ENCODE measurements at regions not wholly inside any gene's neighbourhood (a gene's known extent, or its start where the extent isn't known, plus 50 kb on each side); places are given as distances from the start of the nearest gene placed in this dataset.

DNA sequence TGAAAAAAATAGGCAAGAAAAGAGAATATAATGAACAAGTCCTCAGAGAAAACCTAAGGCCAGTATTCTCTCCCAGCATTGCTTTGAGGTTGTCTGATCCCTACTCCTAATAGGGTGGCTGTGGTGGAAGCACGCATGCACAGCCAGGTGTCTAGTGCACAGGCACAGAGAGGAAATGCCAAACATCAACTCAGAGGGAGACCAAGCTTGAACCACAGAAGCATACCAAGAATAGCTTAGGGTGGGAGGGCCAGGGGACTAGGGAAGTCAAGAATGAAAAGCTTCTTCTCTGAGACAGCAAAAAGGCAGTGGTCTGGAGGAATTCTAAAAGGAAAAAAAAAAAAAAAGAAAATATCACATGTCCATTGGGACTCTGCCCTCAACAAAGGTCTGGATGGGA lies 244.1 kb upstream of the API5 start:
- H3K4me1 Mint-ChIP-seq (ENCODE audit: low read depth) = no peaks in the 10 kb centered on the region
- H3K27ac Mint-ChIP-seq = no peak overlapping the region
- intact Hi-C loops (cut with micrococcal nuclease) = no loop called here
- H3K9me3 Mint-ChIP-seq = no peaks in the 10 kb centered on the region
- no peaks in the 10 kb centered on the region for H3K36me3 Mint-ChIP-seq
- ChIA-PET CTCF (no interaction called here), POLR2A (no interaction called here)
- H3K27me3 Mint-ChIP-seq = peaks cover 3% of the 10 kb centered on the region
- no peak for DNase-seq
- no peak overlapping the region for H3K4me3 Mint-ChIP-seq

DNA sequence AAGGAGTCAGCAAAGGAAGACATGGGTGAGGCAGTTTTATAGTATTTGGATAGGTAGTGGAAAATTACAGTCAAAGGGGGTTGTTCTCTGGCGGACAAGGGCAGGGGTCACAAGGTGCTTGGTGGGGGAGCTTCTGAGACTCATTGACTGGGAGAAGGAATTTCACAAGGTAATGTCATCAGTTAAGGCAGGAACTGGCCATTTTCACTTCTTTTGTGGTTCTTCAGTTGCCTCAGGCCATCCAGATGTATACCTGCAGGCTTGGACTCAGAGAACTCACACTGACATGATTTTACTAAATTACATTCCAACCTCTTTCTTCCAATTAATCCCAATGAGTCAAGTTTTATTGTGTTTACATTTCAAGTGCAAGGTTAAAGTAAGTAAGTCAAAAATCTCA lies 240.5 kb upstream of the API5 start:
- no peak for DNase-seq
- ChIA-PET POLR2A (no interaction called here), CTCF (no interaction called here)
- Mint-ChIP-seq H3K36me3 (no peaks in the 10 kb centered on the region), H3K4me3 (no peak overlapping the region), H3K4me1 (ENCODE audit: low read depth) (no peaks in the 10 kb centered on the region), H3K9me3 (no peaks in the 10 kb centered on the region), H3K27ac (no peak overlapping the region), H3K27me3 (peaks cover 3% of the 10 kb centered on the region)
- intact Hi-C loops (cut with micrococcal nuclease) = no loop called here

DNA sequence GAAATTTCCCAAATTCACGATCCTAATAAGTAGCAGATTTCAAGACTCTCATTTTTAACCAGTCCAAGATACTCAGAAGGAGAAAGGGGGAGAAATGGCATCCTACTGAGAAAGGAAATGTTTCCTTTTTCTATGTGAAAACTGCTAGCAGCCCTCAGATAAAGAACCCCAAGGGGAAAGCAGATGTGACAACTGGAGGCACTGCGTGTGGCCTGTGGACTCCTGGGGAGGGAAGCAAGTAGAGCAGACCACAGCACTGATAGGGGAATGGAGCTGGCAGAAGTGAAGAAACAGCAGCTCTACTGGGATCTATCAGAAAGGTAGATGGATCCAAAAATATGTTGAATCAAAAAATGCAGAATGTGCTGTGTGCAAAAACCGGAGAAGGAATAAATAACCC lies 239.7 kb upstream of the API5 start:
- no peaks in the 10 kb centered on the region for H3K4me1 Mint-ChIP-seq (ENCODE audit: low read depth)
- ChIA-PET POLR2A (no interaction called here), CTCF (no interaction called here)
- H3K36me3 Mint-ChIP-seq = no peaks in the 10 kb centered on the region
- no peaks in the 10 kb centered on the region for H3K9me3 Mint-ChIP-seq
- intact Hi-C loops (cut with micrococcal nuclease) = no loop called here
- DNase-seq = no peak
- no peak overlapping the region for H3K4me3 Mint-ChIP-seq
- no peak overlapping the region for H3K27ac Mint-ChIP-seq
- H3K27me3 Mint-ChIP-seq = peaks cover 3% of the 10 kb centered on the region

DNA sequence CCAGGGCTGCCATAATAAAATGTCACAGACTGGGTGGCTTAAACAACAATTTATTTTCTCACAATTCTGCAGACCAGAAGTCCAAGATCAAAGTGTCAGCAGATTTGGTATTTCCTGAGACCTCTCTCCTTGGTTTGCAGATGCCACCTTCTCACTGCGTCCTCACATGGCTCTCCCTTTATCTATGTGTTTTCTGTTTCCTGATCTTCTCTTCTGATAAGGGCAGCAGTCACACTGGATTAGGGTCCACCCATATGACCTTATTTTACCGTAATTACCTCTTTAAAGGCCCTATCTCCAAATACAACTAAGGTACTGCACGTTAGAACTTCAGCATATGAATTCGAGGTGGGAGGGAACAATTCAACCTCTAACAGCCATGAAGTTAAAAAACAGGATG lies 238.9 kb upstream of the API5 start:
- no peaks in the 10 kb centered on the region for H3K4me1 Mint-ChIP-seq (ENCODE audit: low read depth)
- POLR2A ChIA-PET = no interaction called here
- no peak overlapping the region for H3K4me3 Mint-ChIP-seq
- no peaks in the 10 kb centered on the region for H3K9me3 Mint-ChIP-seq
- intact Hi-C loops (cut with micrococcal nuclease) = no loop called here
- H3K27me3 Mint-ChIP-seq = peaks cover 3% of the 10 kb centered on the region
- CTCF ChIA-PET = no interaction called here
- H3K27ac Mint-ChIP-seq = no peak overlapping the region
- DNase-seq = no peak
- no peaks in the 10 kb centered on the region for H3K36me3 Mint-ChIP-seq

DNA sequence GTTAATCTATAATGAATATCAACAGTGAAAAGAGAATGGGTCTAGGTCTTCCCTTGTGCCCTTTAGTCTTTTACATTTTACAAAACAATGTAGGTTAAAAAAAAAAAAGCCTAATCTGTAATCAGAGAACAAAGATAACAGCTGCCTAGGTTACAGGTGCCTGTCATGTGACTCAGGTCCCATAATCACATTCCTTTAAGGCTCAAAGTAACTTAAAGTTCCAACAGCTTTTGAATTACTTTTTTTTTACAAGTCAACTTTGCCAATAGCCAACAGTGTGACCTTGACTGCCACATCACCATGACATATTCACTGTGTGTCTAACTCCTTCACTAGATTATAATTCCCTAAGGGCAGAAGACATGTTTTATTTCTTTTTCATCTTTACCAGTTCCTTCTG lies 237.0 kb upstream of the API5 start:
- peaks cover 3% of the 10 kb centered on the region for H3K27me3 Mint-ChIP-seq
- DNase-seq = no peak
- ChIA-PET POLR2A (no interaction called here), CTCF (no interaction called here)
- no peaks in the 10 kb centered on the region for H3K9me3 Mint-ChIP-seq
- no peaks in the 10 kb centered on the region for H3K36me3 Mint-ChIP-seq
- no peak overlapping the region for H3K4me3 Mint-ChIP-seq
- H3K4me1 Mint-ChIP-seq (ENCODE audit: low read depth) = no peaks in the 10 kb centered on the region
- H3K27ac Mint-ChIP-seq = no peak overlapping the region
- intact Hi-C loops (cut with micrococcal nuclease) = no loop called here

DNA sequence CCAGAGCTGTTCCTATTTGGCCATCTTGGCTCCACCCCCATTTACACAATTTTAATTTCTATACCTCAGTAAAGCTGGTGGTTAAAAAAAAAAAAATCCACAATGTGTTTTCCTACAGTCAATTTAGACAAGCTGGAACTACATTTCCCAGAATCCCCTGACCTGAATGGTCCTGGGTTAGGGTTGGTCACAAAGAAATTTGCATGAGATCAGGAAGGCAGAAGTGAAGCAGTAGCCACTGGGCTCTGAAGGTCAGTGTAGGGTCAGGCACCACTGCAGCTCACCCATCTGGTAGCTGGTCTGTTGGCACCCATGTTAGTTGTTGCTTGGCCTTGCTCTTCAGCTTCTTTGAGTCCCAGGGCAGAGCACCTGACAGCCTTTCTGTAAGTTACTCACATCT lies 210.7 kb upstream of the API5 start:
- ChIA-PET CTCF (no interaction called here), POLR2A (no interaction called here)
- no peak for DNase-seq
- Mint-ChIP-seq H3K4me1 (ENCODE audit: low read depth) (no peaks in the 10 kb centered on the region), H3K36me3 (no peaks in the 10 kb centered on the region), H3K9me3 (peaks cover 2% of the 10 kb centered on the region), H3K27me3 (no peaks in the 10 kb centered on the region), H3K4me3 (no peak overlapping the region), H3K27ac (no peak overlapping the region)
- intact Hi-C loops (cut with micrococcal nuclease) = no loop called here

DNA sequence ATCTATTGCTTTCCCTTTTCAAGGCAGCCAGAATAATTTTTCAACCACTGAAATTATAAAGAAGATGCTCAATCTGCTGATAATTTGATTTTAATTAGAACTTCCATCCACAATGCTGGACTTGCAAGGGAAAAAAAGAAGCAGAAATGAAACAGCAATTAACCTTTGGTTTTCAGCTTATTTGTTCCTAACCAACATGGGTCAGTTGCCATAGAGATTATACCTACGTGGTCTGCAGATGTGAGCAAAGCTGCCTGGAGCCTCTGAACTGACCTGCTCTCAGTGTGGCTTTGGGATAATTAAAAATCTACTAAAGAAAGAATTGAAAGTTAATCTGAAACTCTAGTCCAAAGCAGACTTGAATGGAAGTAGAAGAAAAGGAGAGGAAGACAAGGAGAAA lies 195.7 kb upstream of the API5 start:
- Mint-ChIP-seq H3K27ac (no peak overlapping the region), H3K36me3 (no peaks in the 10 kb centered on the region), H3K4me1 (ENCODE audit: low read depth) (no peaks in the 10 kb centered on the region), H3K4me3 (no peak overlapping the region), H3K27me3 (no peaks in the 10 kb centered on the region), H3K9me3 (peaks cover 3% of the 10 kb centered on the region)
- intact Hi-C loops (cut with micrococcal nuclease) = no loop called here
- DNase-seq = no peak
- ChIA-PET POLR2A (no interaction called here), CTCF (no interaction called here)

DNA sequence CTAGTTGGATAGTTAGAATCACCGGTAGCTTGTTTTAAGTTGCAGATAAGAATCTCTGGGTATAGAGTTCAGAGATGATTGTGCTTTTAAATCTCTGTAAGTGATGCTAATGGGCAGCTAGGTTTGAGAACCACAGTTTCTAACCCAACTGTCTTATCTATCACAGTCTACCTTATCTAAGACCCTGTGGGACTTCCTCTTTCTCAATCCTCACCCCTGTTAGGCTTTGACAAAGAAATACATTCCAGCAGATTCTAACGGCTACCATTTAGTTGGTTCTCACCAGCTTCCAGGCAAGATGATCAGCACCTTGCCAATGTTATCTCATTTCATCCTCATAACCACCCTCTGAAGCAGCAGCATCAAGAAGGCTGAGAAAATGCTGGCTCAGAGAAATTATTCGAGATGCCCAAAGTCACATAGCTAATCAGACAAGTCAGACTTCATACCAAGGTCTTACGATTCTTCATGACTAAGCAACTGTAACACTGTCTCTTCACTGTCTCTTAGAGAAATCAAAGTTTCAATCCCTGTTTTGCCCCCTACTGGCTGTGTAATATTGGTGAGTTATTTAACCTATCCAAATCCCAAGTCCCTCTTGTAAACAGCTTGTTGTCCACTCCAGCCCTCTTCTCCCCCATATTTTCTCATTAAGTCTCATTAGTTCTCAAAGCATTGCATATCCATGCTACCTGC lies 192.4 kb upstream of the API5 start:
- no peaks in the 10 kb centered on the region for H3K27me3 Mint-ChIP-seq
- no peak for DNase-seq
- peaks cover 3% of the 10 kb centered on the region for H3K9me3 Mint-ChIP-seq
- ChIA-PET POLR2A (no interaction called here), CTCF (no interaction called here)
- intact Hi-C loops (cut with micrococcal nuclease) = no loop called here
- H3K36me3 Mint-ChIP-seq = no peaks in the 10 kb centered on the region
- H3K27ac Mint-ChIP-seq = no peak overlapping the region
- H3K4me3 Mint-ChIP-seq = no peak overlapping the region
- no peaks in the 10 kb centered on the region for H3K4me1 Mint-ChIP-seq (ENCODE audit: low read depth)

DNA sequence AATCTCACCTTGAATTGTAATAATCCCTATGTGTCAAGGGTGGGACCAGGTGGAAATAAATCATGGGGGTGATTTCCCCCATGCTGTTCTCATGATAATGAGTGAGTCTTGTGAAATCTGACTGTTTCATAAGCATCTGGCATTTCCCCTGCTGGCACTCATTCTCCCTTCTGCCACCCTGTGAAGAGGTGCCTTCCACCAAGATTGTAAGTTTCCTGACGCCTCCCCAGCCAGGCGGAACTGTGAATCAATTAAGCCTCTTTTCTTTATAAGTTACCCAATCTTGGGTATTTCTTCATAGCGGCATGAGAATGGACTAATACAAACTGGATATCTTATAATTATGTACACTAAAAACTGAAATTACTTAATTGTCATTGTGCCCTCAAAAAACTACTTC lies 189.2 kb upstream of the API5 start:
- H3K4me3 Mint-ChIP-seq = no peak overlapping the region
- intact Hi-C loops (cut with micrococcal nuclease) = no loop called here
- POLR2A ChIA-PET = no interaction called here

DNA sequence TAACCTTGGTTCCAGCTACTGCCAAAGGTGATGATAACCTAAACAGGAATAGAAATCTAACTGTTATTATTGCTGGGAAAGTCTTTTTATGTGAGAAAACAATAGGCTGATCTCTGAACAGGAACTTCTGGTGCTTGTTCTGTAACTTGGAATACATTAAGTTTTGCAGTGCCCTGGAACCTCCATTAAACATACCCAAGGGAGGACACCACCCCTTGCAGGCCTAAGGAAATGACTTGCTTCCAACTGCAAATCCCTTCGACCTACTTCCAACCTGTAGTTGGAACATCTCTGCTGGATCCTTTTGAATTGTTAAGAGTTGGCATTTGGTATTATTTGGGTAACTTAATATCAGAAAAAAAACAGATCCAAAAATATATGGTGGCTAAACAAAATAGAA lies 188.4 kb upstream of the API5 start:
- no peaks in the 10 kb centered on the region for H3K36me3 Mint-ChIP-seq
- no peak overlapping the region for H3K27ac Mint-ChIP-seq
- H3K4me1 Mint-ChIP-seq (ENCODE audit: low read depth) = no peaks in the 10 kb centered on the region
- ChIA-PET CTCF (no interaction called here), POLR2A (no interaction called here)
- no peak for DNase-seq
- no peaks in the 10 kb centered on the region for H3K9me3 Mint-ChIP-seq
- intact Hi-C loops (cut with micrococcal nuclease) = no loop called here
- H3K27me3 Mint-ChIP-seq = no peaks in the 10 kb centered on the region
- no peak overlapping the region for H3K4me3 Mint-ChIP-seq

More for the DNA sequence above, 189.2 kb upstream of the API5 start:
- Mint-ChIP-seq H3K27me3 (no peaks in the 10 kb centered on the region), H3K27ac (no peak overlapping the region), H3K9me3 (no peaks in the 10 kb centered on the region), H3K4me1 (ENCODE audit: low read depth) (no peaks in the 10 kb centered on the region), H3K36me3 (no peaks in the 10 kb centered on the region)
- CTCF ChIA-PET = no interaction called here
- DNase-seq = no peak

DNA sequence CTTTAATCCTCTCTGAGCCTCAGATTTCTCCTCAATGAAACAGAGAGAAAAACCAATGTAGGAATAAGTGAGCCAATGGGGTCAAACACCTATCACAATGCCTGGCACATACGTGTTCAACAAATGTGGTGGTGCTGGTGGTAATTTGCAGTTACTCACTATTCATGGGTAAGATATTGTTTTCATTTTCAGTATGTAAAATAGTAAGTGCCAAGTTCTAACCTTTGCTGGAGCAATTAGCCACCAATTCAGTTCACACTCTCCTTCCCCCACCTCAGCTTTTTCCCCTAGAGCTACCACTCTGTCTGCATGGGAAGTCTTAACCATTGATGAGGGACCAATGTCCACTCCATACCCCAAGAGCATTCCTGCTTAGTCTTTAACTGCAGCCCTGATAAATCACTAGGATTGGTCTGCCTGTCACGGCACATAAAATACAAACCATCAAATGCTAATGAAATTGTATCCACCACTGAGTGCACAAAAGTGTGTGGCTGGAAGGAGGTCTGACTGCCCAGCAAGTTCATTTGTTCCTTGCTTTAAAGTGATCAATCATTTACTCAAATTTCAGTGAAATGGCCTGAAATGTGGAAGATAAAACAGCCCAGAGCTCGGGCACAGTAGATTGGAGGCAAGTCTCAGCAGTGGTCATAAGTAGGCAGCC lies 187.4 kb upstream of the API5 start:
- Mint-ChIP-seq H3K36me3 (no peaks in the 10 kb centered on the region), H3K4me1 (ENCODE audit: low read depth) (no peaks in the 10 kb centered on the region), H3K9me3 (no peaks in the 10 kb centered on the region), H3K27me3 (no peaks in the 10 kb centered on the region), H3K27ac (no peak overlapping the region), H3K4me3 (no peak overlapping the region)
- no peak for DNase-seq
- POLR2A ChIA-PET = no interaction called here
- intact Hi-C loops (cut with micrococcal nuclease) = no loop called here
- CTCF ChIA-PET = no interaction called here

DNA sequence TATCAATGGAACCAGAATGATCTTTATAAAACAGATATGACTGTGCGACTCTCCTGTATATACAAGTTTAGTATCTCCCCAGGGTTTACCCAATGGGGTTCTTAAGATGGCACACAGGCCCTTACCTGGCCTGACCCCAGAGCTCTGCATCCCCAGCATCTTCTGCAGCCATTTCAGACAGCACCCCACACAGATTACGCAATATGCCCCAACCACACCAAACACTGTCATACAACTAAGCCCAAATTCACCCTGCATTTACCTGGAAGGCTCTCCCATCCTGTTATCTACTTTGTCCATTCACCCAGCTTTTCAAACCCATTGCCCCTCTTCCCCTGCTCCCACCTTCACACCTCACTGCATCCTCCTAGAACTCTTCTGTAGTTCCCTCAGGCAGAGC lies 182.5 kb upstream of the API5 start:
- no peaks in the 10 kb centered on the region for H3K36me3 Mint-ChIP-seq
- H3K4me3 Mint-ChIP-seq = no peak overlapping the region
- H3K27ac Mint-ChIP-seq = no peak overlapping the region
- H3K4me1 Mint-ChIP-seq (ENCODE audit: low read depth) = no peaks in the 10 kb centered on the region
- H3K27me3 Mint-ChIP-seq = no peaks in the 10 kb centered on the region
- no peaks in the 10 kb centered on the region for H3K9me3 Mint-ChIP-seq
- POLR2A ChIA-PET = no interaction called here
- CTCF ChIA-PET = no interaction called here
- intact Hi-C loops (cut with micrococcal nuclease) = no loop called here
- DNase-seq = no peak

DNA sequence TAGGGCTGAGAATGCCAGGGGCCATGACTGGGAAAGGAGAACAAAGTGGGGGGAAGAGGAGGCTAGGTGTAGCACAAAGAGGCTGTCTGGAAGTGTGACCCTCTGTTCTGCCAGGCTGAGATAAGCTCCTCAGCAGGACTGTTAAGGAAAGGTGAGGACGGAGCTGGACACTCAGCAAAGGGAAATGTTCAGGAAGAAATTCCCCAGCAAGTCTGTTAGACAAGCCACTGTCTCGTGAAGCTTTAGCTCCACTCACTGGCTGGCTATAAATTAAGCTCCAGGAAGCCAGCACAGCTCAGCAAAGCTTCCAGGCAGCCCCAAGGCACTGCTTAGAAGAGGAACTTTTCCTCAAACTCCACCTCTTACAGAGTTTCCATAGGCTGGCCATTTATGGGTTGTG lies 181.2 kb upstream of the API5 start:
- intact Hi-C loops (cut with micrococcal nuclease) = no loop called here
- no peak for DNase-seq
- ChIA-PET POLR2A (no interaction called here), CTCF (no interaction called here)
- Mint-ChIP-seq H3K36me3 (no peaks in the 10 kb centered on the region), H3K4me1 (ENCODE audit: low read depth) (no peaks in the 10 kb centered on the region), H3K27ac (no peak overlapping the region), H3K9me3 (no peaks in the 10 kb centered on the region), H3K4me3 (no peak overlapping the region), H3K27me3 (no peaks in the 10 kb centered on the region)

All from activated CD4-positive, alpha-beta memory T cell treated with anti-CD3 and anti-CD28 coated beads for 36 hours (primary cell).